ENCODE measurements at regions not wholly inside any gene's neighbourhood (a gene's known extent, or its start where the extent isn't known, plus 50 kb on each side); places are given as distances from the start of the nearest gene placed in this dataset.
A peak's percentile ranks its signal among the peaks of the same experiment; 100 is the strongest.

DNA sequence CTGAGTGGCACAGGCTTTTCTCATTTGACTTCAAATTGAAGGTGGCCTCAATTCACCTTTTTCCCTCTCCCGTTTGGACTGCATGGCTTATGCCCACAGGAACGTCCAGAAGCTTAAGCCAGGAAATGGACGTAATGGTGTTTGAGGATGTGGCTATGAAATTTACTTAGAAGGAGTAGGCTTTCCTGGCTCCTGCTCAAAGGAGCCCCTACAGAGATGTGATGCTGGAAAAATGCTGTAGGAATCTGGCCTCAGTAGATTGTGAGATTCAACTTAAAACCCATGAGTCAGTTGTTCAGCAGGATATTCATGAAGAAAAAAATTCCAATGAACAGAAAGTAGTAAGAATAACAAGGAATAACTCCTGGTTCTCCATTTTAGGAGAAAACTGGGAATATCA, 129.0 kb downstream of the ICOS start:
- H3K27ac ChIP-seq = no peak overlapping the region
- H3K36me3 ChIP-seq = no peaks in the 10 kb centered on the region
- peaks cover 0 to 4% (median 0%) of the 10 kb centered on the region in 3 donors for H3K27me3 ChIP-seq
- H3K9me3 ChIP-seq = no peaks in the 10 kb centered on the region
- H3K4me3 ChIP-seq = no peak overlapping the region
- H3K4me1 ChIP-seq = no peaks in the 10 kb centered on the region
- WGBS, 5 donors = 56 to 80% (median 66%) methylated on average over 3 of the region's 3 CpGs
- TF ChIP-seq POLR2AphosphoS5 (IDR thresholded peaks at IDR 0.05) (no peak), POLR2A (IDR thresholded peaks at IDR 0.05) (no peak), EP300 (IDR thresholded peaks at IDR 0.05) (no peak)
- TF ChIP-seq, protein P1, sequence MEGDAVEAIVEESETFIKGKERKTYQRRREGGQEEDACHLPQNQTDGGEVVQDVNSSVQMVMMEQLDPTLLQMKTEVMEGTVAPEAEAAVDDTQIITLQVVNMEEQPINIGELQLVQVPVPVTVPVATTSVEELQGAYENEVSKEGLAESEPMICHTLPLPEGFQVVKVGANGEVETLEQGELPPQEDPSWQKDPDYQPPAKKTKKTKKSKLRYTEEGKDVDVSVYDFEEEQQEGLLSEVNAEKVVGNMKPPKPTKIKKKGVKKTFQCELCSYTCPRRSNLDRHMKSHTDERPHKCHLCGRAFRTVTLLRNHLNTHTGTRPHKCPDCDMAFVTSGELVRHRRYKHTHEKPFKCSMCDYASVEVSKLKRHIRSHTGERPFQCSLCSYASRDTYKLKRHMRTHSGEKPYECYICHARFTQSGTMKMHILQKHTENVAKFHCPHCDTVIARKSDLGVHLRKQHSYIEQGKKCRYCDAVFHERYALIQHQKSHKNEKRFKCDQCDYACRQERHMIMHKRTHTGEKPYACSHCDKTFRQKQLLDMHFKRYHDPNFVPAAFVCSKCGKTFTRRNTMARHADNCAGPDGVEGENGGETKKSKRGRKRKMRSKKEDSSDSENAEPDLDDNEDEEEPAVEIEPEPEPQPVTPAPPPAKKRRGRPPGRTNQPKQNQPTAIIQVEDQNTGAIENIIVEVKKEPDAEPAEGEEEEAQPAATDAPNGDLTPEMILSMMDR (IDR thresholded peaks at IDR 0.05) = no peak
- DNase-seq = no peak
- intact Hi-C loops (cut with DNase I; ENCODE audit: low total_unique reads) = no loop called here

DNA sequence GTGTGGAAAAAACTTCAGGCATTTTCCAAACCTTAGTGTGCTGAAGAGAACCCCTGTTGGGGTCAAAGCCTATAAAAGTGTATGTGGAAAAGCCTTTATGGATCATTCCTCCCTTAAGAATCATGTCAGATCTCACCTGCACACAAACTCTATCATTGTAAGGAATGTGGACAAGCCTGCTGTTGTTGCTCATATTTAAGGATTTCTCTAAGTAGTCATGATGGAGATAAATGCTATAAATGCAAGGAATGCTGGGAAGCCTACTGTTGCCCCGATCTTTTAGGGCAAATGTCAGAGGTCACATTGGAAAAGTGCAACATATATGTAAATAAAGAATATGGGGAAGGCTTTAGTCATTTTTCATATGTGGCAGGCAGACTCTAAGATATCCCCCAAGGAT, 129.5 kb downstream of the ICOS start:
- Histone ChIP-seq H3K27me3 (peaks cover 0 to 4% (median 0%) of the 10 kb centered on the region in 3 donors), H3K4me3 (no peak overlapping the region), H3K4me1 (no peaks in the 10 kb centered on the region), H3K36me3 (no peaks in the 10 kb centered on the region), H3K27ac (no peak overlapping the region), H3K9me3 (no peaks in the 10 kb centered on the region)
- DNase-seq = no peak
- TF ChIP-seq, protein P1 (IDR thresholded peaks at IDR 0.05) = no peak
- no peak for TF ChIP-seq POLR2AphosphoS5 (IDR thresholded peaks at IDR 0.05)
- no peak for TF ChIP-seq EP300 (IDR thresholded peaks at IDR 0.05)
- TF ChIP-seq POLR2A (IDR thresholded peaks at IDR 0.05) = no peak
- WGBS, 5 donors = 44 to 71% (median 66%) methylated on average over 1 of the region's 1 CpG
- intact Hi-C loops (cut with DNase I; ENCODE audit: low total_unique reads) = no loop called here

DNA sequence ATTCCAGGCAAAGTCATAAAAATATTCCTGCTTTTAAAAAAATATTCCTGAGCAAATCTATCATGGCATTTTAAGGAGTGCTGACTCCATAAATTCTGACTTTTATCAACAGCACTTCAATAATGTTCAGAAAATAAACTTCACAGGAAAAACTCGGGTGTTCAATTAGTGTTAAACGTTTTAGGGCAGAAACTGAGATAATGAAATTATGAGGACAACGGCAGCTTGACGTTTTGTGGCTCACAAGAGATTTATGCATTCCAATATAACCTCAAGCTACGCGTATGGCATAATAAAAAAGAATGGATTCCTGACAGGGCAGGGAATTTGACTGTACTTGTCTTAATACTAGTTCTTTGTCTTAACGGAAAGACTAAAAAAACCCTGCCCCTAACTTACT, 133.2 kb downstream of the ICOS start:
- Histone ChIP-seq H3K27ac (no peak overlapping the region), H3K4me3 (no peak overlapping the region), H3K36me3 (no peaks in the 10 kb centered on the region), H3K9me3 (no peaks in the 10 kb centered on the region), H3K4me1 (no peaks in the 10 kb centered on the region), H3K27me3 (peaks cover 0 to under 1% (median 0%) of the 10 kb centered on the region in 3 donors)
- DNase-seq = no peak
- intact Hi-C loops (cut with DNase I; ENCODE audit: low total_unique reads) = no loop called here
- 41 to 59% (median 48%) methylated on average over 7 of the region's 7 CpGs for WGBS, 5 donors
- TF ChIP-seq POLR2A (IDR thresholded peaks at IDR 0.05) (no peak), EP300 (IDR thresholded peaks at IDR 0.05) (no peak), POLR2AphosphoS5 (IDR thresholded peaks at IDR 0.05) (no peak)
- TF ChIP-seq, protein P1 (IDR thresholded peaks at IDR 0.05) = no peak

DNA sequence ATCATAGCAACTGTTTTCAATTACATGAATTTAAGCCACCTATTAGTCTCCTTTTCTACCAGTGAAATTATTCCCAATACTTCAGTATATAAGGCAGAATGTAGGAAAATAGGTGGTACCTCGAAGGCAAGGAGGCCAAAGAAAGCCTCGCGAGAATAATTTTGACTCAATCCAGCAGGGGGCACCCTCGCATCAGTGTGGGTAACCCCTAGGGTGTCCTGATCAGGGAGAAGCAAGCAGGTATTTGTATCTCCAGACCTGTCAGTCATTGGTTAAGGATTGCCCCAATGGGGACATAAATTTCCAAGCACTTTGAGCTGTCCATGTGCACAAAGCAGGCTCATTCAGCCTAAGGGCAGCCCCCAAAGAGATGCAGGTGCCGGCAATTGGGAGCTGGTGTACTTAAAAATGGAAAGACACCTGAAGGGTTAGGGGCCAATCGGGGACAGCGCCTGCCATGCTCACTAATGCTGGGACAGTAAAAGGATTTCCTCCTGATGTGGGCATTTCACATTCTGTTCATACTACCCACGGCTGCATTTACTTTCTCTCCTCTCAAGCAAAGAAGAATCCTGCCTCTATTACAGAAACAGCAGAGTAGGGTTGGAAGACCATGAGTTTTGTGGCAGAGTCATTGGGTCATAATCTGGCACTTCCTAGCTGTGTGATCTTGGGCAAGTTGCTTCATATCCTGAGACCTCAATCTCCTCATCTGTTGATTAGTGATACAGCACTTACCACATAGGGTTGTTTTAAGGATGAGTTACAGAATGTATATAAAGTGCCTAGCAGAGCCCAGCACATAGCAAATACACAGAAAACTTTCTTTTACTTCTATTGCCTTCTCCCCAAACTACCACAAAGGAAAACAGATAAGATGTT, 136.1 kb downstream of the ICOS start:
- Histone ChIP-seq H3K27ac (no peak overlapping the region), H3K4me3 (no peak overlapping the region), H3K27me3 (no peaks in the 10 kb centered on the region), H3K36me3 (no peaks in the 10 kb centered on the region), H3K9me3 (no peaks in the 10 kb centered on the region), H3K4me1 (no peaks in the 10 kb centered on the region)
- DNase-seq = peak in 1 of 2 donors; percentile 37
- 72 to 79% (median 75%) methylated on average over 8 of the region's 8 CpGs for WGBS, 5 donors
- TF ChIP-seq POLR2A (IDR thresholded peaks at IDR 0.05) (no peak), POLR2AphosphoS5 (IDR thresholded peaks at IDR 0.05) (no peak), EP300 (IDR thresholded peaks at IDR 0.05) (no peak)
- TF ChIP-seq, protein P1 (IDR thresholded peaks at IDR 0.05) = peak in 2 of 7 experiments; percentile 9 to 21
- intact Hi-C loops (cut with DNase I; ENCODE audit: low total_unique reads) = no loop called here

Data from stomach (tissue), 8 donors.